ENCODE measurements at regions not wholly inside any gene's neighbourhood (a gene's known extent, or its start where the extent isn't known, plus 50 kb on each side); places are given as distances from the start of the nearest gene placed in this dataset.
"Not testable (repeated sequence)": the region's sequence is repeated elsewhere in the genome, so short reads cannot be mapped to it uniquely, and the experiment has no call there.

DNA sequence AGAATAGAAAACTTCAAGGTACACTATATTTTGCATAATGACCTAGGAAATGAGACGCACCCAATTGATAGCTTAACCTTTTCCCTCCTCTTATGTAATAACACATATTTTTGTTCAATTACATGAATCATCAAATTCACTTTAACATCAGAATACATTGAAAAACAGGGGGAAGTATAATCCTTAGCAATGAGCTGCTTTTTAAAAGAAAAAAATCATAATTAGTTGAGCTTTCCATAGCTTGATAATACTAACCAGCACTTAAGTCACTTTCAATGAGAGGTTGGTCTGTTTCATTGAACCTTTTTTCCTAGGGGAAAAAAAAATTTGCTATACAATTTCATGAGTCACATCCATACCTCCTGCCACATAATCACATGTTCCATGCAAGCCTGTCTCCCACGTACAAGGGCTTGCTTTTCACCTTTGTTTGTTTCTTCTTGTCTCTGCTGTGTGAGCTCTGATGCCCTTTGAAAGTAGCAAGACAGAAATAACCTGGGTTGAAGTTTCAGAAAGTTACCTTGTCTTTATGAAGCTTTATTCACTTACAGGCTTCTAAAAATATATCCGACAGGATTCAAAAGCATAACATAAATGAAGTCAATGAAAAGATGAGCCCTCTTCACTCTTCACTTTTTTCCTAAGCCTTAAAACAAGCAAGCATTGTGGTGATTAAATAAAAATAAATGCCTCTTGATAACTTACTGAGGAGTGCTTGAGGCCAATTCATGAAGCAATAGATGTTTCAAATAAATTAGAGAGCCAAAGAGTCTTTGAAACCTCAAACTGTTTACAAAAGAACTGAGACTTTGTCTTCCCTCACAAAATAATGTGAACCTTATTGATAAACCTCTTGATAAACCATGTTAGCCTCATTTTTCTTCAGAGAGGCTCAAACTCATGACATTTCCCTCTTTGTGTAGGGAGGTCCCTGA is 108.5 kb downstream of the FEM1C start:
- DNase-seq, result no peak

DNA sequence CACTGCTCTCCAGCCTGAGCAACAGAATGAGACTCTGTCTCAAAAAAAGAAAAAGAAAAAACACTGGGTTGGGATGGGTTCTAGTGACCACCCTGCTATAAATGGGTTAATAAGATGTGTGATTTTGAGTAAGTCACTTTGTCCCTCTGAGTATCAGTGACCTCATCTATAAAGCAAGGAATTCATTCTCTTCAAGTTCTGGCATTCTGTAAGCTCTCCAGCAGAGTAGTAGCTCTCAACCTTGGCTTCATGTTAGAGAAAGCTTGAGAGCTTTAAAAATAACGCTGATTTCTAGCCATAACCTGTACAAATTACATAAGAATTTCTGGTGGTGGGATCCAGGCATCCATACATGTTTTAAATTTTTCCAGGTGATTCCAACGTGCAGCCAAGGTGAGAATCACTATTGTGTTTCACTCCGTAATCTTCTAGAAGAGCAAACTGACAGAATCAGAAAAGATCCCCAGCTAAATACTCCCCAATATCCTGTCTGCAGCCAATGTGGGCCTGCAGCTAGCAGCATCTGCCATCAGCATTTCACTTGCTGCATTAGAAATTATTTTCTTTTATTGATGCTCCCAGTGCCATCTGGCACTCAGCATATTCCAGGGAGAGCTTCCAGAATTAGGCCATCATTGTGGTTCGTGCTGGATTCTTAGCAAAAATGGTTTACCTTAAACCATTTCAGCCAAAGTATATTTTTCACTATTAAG is 109.4 kb downstream of the FEM1C start:
- no peak for DNase-seq

DNA sequence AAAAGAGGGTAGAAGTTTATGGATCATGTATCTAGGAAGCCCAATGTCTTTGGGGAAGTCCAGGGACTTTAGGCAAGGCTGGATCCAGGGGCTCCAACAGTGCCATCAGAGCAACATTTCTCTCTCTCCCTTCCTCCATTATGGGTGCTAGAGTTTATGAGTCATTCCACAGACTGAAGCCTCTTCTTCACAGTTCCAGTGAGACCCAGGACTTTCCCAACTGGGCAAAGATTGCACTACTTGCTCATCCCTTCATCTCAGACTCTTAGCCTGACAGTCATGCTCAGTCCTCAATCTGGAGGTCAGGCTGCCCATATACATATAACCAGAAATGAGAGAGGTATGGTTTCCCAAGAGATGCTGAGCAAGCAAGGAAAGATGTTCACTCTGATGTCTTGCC is 110.7 kb downstream of the FEM1C start:
- no peak for DNase-seq

DNA sequence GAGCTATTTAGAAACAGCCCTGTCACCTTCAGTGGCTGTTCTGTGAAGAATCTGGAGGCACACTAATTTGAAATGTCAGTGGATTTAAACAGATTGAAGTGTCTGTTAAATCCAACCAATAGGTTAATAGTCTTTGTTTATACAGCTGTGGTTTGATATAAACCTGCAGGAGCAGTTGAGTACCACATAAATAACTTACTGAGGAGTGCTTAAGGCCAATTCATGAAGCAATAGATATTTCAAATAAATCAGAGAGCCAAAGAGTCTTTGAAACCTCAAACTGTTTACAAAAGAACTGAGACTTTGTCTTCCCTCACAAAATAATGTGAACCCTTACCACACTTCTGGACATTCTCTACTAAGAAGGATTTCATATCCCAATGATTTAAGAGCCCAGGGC is 111.9 kb downstream of the FEM1C start:
- peak; percentile 59 for DNase-seq

DNA sequence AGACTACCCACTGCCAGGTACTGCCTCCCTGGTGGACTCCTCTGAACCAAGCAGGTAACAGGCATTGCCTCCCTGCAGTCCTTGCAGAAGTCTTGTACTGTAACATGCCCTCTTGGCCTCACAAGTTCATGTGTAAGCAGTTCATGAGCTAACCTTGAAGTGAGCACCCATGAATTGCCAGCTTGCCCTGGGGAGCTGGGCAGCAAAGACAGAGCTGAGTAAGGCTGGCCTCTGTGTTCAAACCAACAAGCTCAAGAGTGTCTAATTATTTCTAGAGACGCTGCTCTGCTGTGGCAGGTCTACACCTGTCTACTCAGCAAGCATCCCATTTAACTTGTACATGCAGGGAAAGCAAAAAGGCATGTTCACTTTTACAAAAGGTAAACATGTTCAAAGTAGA is 113.5 kb downstream of the FEM1C start:
- peak; percentile 52 for DNase-seq

DNA sequence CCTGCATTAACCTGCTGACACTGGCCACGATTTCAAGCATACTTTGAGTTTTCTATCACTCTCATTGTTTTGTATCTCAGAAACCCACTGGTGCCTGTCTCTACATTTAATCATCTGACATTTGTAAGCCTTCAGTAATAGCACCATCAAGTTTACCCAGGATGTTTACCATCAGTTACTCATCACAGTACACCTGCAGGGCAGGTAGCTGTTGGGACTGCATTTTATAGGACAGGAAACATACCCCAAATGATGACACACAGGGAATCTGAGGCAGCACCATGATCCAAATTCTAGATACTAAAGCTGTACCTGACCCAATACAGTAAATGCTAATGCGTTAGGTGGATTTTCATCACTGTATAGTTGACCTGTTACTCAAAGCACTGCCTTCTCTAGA is 114.2 kb downstream of the FEM1C start:
- no peak for DNase-seq

DNA sequence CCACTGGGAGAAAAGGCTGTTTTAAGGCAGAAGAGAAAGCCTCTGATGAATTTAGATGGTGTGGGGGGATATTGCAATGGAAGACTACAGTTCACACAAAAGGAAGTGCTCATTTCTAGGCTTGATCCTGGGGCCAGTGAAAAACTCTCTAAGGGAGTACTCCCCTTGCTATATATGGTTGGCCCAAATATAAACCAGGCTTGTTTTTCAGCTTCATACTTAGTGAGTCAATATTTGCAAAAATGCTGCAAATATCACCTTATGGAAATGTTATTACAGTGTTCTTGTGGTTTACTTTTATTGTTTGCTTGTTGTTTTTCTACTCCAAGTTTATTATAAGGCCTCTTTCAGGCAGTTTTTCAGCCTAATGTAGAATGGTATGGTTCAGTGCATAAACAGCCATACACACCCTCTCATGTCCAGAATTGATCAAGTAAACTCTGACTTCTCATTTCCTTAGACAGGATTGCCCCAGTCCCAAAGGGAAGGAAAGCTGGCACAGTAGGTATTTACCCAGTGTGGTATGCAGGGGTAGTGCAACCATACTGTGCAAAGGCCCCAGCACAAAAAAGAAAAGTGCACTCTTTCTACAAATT is 115.1 kb downstream of the FEM1C start:
- DNase-seq, result no peak

DNA sequence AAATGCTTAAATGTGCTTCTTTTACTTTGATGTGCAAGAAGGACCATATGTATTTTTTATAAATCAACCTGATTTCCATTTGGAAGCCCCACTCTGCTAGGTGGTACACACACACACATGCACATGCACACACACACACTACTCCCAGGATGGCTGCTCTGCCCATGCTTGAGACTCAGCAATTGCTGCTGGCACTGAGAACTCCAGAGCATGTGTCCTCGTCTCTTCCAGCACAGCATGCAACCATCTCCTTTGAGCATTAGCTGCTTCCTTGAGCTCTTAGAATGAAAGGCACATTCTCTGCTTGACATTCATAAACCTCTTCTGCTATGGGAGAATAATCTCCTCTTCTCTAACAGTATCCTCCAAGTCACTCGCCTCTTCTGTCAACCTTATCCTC is 115.9 kb downstream of the FEM1C start:
- no peak for DNase-seq

DNA sequence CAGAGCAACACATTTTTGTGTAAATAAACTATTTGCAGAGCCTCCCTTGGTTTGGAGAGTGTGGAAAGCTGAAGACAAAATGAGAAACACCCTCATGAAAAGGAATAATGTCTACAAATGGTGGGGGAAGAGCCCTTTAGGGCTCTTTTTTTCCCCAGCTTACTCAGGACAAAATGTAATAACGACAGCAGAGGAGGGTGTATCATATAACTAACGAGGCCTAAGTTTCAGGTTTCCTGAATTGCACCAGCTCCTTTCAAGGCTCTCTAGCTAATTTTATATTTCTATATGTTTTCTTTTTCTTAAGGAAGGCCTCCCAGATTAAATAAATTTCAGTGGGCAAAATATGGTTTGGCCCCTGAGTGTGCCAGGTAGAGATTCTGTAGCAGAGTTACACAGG is 116.3 kb downstream of the FEM1C start:
- no peak for DNase-seq

DNA sequence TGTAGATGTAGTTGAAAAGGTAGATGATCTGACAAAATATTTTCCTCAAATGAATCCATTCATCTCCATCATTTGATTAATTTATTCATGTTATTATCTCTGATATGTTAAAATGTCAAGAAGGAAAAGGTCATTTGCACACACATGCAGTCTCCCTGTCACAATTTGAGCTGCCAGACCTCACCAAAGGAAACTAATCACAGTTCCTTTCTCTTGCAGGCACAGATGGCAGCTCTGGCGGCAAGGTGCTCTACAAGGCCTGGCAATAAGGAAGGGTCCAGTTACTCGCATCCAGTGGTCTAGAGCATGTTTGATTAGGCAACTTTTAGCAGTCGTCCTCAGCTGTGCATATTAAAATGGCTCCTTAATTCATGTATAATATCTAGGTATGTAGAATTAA is 120.1 kb downstream of the FEM1C start:
- DNase-seq, result no peak

DNA sequence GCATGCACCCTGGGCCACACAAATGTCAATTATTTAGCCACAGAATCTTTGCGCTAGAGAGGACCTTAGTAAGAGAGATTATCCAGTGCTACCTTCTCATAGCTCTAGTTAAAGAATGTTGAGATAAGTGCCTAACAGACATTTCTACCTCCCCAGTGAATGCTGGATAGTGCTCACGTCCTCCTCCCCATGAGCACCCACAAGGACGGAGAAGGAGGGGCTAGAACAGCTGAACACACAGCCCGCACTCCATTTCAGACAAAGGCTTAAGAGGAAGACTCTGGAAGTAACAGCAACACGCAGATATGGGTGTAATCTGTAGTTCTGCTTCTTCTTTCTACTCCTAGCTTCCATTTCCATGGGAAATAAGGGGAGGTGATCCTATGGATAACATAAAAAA is 120.5 kb downstream of the FEM1C start:
- DNase-seq, result no peak

DNA sequence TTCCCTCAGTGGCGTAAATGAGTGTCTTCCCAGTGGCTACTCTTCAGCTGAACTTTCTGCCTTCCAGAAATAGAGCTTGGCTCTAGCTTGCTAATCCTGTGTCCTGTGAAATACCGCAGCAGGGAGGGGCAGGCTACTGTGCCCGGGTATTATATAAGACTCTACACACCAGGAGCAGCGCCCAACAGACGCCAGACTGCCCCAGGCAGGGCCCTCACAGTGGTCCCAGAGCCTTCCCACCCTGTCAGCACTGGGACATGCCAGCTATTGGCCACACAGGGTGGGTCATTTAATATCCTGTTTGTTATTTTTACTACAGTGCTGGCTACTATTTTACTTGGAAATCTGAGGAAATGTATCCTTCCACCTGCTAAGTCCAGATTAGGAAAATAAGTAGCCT is 121.0 kb downstream of the FEM1C start:
- DNase-seq, result no peak

DNA sequence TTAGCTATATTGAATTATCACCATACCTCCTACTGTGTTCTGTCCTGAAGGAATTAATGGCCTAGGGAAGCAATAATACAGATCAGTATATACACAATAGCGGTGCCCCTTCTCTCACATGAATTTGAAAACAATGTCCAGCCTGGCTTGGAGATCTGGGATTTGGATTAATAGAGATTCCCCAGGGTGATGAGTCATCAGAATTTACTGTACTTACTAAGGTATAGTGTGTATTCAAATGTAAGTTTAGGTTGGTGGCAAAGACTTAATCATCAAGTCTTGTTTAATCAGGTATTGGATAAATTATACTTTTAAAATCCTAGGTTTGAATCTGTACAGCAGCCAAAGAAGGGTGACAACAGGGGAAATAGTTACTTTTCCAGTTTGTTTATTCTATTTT is 121.5 kb downstream of the FEM1C start:
- DNase-seq, result no peak

DNA sequence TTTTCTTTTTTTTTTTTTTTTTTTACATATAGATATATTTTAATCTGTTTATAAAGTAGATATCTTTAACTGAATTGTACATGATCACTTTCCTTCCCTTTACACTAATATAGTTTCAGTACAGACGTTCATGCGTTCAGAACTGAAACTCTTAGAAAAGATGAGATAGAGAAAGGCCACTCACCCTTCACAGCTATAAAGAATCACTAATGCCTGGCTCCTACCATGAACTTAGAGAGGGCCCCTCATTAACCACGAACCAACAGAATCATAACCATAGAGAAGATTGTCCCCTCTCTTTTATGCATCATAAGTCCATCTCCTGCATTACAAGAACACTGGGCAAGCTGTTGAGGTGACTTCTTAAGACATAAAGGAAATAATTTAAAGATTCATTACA is 123.8 kb downstream of the FEM1C start:
- not testable (repeated sequence) for DNase-seq

DNA sequence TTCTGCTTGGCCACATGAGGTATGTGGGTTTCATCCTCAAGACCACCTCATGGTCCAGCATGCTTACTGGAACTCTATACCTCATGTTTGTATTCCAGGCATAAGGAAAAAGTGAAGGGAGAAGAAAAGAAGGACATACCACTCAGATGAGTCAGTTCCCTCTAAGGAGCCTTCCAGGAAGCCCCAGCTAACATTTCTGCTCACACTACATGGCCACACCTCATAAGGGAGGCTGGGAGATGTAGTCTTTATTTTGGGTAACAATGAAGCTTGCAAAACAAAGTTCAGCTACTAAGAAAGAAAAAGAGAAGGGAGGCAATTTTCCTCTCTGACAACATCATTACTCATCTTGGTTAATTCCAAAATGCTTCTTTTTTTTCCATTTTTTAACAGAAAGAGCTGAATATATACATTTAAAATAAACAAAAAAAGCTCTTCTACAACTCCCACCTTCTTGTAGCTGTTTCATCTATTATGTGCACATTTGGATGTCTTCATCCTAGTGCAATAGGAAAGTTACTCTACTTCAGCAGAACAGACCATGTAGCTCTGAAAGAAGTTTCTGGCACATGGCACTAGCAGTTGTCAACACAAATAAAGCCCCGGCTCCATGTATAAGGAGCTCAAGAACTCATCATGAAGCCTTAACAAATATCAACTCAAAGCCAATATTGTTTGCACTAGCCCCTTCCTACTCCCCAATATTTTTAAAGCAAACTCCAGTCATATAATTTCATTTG is 123.6 kb upstream of the CCDC112 start:
- DNase-seq, result no peak

DNA sequence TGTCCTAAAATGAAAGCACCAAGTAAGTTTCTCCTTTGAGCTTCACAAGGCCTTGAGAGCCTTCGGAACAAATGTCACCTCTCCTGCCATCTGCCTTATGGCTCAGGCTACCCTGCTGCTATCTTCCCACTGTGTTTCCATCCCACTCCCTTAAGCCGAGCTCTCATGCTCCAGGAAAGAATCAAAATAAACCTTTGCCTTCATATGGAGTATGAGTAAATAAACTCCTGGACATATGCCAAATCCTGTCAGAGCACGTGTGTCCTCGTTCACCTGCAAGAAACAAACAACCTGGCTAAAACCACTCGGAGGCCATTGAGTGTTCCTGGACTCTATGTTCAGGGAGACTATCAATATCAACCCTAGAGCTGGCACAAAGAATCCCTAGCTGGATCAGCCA is 122.3 kb upstream of the CCDC112 start:
- no peak for DNase-seq

DNA sequence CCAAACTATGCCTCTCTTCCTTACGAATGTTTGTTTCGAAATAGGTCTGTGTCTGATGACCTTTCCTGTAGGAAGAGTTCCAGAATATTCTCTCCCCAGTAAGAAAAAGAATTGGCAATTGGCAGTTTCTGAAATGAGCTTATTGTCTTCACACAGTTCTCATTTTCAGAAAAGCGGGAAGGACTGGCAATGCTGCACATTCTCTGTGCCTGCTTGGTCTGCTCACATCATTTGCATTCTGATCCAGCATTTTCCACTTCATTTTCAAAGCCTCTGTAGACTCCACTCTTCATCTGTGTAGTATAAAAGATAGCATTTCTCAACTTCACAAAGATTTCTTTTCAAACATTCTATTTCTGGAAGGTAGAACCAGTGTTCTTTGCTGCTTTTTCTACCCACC is 120.6 kb upstream of the CCDC112 start:
- DNase-seq, result no peak

DNA sequence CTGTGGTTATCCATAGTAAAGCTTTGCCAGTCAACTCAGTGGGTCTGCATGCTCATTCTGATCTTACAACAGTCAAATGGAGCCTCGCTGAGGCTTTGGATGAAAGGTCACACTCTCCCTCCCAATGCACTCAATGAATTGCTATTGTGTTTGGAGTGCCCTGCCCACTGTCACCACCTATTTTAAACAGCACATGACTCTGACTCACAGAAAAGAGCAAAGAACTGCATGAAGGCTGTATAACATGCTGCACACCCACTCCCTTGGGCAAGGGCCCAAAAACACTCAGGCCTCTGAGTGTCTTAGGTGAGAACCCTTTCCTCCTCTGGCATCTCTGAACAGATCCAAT is 118.7 kb upstream of the CCDC112 start:
- no peak for DNase-seq

DNA sequence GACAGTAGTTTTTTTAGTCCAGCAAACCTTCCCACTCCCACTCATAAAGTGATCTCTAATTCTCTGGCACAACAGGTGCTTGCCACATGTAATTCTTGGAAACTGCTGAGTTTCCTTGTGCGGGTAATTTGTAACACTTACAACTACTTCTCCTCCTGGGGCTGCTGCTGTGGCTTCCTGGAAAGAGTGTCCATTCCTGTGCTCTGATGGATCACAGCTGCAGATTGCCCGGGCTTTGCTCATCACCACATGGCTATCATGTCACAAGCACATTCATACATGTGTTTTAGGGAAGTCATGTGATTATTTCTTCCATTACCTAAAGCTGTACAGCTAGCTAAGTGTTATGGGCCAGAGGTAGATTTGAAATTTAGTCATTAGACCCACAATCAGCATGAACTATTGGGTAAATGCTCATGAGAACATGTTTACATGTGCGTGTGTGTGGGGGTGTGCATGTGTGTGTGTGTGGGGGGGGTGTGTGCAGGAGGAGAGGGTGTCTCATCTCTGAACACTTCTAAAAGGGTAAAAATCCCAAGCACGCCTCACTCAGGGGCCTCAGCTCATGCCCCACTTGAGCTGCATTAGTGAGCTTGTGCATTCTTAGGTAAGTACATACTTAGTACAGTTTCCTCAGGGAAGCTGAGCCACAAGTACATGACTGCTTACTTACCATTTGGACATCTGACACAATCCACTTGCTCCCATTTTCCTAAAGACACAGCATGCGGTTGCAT is 118.1 kb upstream of the CCDC112 start:
- no peak for DNase-seq

DNA sequence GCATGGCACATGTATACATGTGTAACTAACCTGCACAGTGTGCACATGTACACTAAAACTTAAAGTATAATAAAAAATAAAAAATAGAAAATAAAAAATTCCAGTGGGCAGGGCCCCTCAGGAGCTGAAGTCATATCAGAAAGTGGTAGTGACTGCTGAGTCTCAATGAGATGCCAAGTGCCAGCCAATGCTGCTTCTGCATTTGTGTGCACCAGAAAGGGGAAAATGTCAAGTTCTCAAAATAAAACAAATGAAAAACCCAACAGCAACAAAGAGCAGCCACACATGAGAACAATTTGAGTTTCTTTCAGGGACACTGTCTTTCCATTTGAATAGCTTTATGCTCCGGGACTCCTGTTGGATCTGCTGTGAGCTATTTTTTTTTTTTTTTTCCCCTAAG is 117.2 kb upstream of the CCDC112 start:
- no peak for DNase-seq

DNA sequence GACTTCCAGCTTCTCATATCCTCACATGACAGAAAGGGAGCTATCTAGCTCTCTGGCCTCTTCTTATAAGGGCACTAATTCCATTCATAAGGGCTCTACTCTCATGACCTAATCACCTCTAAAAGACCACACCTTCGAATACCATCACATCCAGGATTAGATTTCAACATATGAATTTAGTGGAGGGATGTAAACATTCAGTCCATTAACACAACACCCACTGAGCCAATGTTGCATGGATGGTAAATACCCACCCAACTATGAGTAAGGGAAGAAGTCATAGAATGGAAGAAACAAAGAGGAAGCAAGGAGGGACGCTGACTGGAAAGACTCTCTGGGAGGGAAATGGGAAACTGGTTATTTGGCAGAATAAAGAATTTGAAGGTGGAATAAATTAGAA is 112.6 kb upstream of the CCDC112 start:
- no peak for DNase-seq

DNA sequence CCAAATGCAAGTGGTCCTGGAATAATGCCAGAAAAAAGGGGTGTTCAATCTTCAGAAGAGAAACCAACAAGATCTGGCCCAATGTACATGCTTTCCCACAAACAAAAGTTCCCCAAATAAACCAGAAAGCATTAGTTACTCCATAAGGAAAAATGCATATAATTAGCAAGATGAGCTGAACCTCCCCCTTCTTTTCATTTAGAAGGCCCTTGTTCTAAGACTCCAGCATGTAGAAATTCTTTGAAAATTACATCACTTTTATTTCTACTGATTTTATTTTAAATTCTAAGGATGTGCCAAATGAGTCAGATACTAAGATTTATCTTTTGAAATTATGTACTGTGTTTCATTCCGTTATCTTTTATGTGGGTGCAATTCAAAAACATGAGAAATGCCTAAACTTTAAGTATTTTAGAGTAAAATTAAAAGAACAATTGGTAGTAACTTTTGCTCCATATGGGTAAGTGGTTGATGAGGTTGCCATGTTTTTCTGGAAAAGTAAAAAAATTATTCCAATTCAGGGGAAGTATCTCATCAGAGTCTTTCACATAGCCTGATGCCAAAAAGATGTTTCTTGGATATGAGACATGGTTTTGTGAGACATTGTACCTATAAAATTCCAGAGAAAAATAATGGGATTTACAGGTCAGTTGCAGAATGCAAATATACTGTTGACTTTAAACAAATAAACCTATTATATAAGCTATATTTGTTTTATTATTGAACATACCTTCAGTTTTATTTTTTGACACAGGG is 106.5 kb upstream of the CCDC112 start:
- DNase-seq, result no peak

Measured in NCI-H1436 treated with DMSO at 0.1 percent for 48 hours (cell line).